ENCODE measurements at regions not wholly inside any gene's neighbourhood (a gene's known extent, or its start where the extent isn't known, plus 50 kb on each side); places are given as distances from the start of the nearest gene placed in this dataset.

GRCh38 chr18:33814546-33814945, 236.5 kb downstream of the ASXL3 start:
- TF ChIP-seq CTCF (IDR thresholded peaks at IDR 0.05; ENCODE audit: insufficient read depth, low read depth, low read length) (no peak), EZH2 (IDR thresholded peaks at IDR 0.05; ENCODE audit: insufficient read depth, low read length) (no peak)

Data from astrocyte (in vitro differentiated cells and primary cell).